ENCODE measurements at regions not wholly inside any gene's neighbourhood (a gene's known extent, or its start where the extent isn't known, plus 50 kb on each side); places are given as distances from the start of the nearest gene placed in this dataset.

DNA sequence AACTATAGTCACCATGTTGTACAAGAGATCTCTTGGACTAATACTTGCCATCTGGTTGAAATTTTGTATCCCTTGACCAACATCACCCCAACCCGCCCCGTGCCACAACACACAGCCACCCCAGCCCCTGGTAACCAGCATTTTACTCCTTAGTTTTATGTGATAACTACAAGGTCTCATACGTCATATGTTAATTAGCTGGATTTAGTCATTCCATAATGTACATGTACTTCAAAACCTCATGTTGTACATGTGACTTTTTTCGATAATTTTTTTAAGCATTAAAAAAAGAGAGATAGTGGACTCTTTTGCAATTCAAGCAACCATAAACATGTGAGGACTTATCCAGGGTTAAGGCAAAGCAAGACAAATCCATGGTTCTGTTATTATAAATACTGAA lies 773.4 kb upstream of the NOVA1 start:
- H3K9me3 ChIP-seq (ENCODE audit: control insufficient read depth in 4 of 4, insufficient read depth in 3 of 4, low read length in 3 of 4): no peaks in the 10 kb centered on the region
- H3K27ac ChIP-seq (ENCODE audit: low read depth in 1 of 2, low read length in 1 of 2): no peak overlapping the region
- no peaks in the 10 kb centered on the region for H3K4me1 ChIP-seq (ENCODE audit: control insufficient read depth in 5 of 5, insufficient read depth in 5 of 5, low read length in 5 of 5)
- H3K9ac ChIP-seq (ENCODE audit: insufficient read depth in 1 of 2, low read length in 2 of 2): no peak overlapping the region
- ATAC-seq (ENCODE audit: insufficient read depth, low FRiP score): no peak
- no peak overlapping the region for H3K4me3 ChIP-seq
- 93 to 94% methylated on average over 4 of the region's 4 CpGs for WGBS, 2 donors
- DNase-seq: no peak
- no peak for TF ChIP-seq CTCF (IDR thresholded peaks at IDR 0.05; ENCODE audit: control extremely low read depth, extremely low read depth)
- no peaks in the 10 kb centered on the region for H3K27me3 ChIP-seq (ENCODE audit: control insufficient read depth in 3 of 3, insufficient read depth in 3 of 3, low read length in 2 of 3)
- no peaks in the 10 kb centered on the region for H3K36me3 ChIP-seq (ENCODE audit: control insufficient read depth in 4 of 4, insufficient read depth in 4 of 4, low read length in 4 of 4)

DNA sequence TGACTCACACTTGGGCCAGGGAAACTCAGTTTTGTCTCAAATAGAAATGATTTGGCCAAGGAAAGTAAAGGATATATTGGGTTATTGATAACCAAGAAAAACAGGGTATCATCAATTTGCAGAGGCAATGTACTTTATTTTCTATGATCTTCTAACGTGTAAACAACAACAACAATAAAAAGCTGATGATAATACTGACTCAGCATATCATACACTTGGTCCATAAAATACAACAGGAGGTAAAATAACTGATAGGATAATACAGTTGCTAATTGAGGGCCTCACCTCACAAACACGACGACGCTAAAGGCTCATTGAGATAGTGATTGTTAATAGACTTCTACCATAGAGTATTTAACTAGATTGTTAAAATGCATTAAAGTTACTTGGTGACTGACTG lies 774.0 kb upstream of the NOVA1 start:
- WGBS, 2 donors: 77 to 81% methylated on average over 4 of the region's 4 CpGs
- TF ChIP-seq CTCF (IDR thresholded peaks at IDR 0.05; ENCODE audit: control extremely low read depth, extremely low read depth): no peak
- no peak overlapping the region for H3K27ac ChIP-seq (ENCODE audit: low read depth in 1 of 2, low read length in 1 of 2)
- no peaks in the 10 kb centered on the region for H3K4me1 ChIP-seq (ENCODE audit: control insufficient read depth in 5 of 5, insufficient read depth in 5 of 5, low read length in 5 of 5)
- no peak overlapping the region for H3K4me3 ChIP-seq
- ATAC-seq (ENCODE audit: insufficient read depth, low FRiP score): no peak
- no peaks in the 10 kb centered on the region for H3K27me3 ChIP-seq (ENCODE audit: control insufficient read depth in 3 of 3, insufficient read depth in 3 of 3, low read length in 2 of 3)
- no peaks in the 10 kb centered on the region for H3K9me3 ChIP-seq (ENCODE audit: control insufficient read depth in 4 of 4, insufficient read depth in 3 of 4, low read length in 3 of 4)
- DNase-seq: no peak
- no peak overlapping the region for H3K9ac ChIP-seq (ENCODE audit: insufficient read depth in 1 of 2, low read length in 2 of 2)
- H3K36me3 ChIP-seq (ENCODE audit: control insufficient read depth in 4 of 4, insufficient read depth in 4 of 4, low read length in 4 of 4): no peaks in the 10 kb centered on the region

DNA sequence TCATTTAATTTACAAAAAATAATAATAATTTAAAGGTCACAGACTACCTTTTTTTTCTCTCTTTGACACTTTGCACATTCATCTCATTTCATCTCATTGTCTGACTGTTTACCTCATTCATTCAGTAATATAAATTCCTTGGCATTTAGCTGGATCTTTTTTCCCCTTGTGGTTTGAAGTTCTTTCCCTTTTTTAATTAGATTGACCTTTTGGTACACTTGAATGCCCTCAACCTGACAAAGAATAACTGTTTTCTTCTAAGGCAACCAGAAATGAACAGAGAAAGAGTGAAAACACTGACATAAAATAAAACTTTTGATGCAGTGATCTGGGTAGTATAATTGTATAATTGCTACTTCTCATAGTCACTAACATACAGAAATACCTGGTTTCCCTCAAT lies 774.9 kb upstream of the NOVA1 start:
- Histone ChIP-seq H3K9ac (ENCODE audit: insufficient read depth in 1 of 2, low read length in 2 of 2) (no peak overlapping the region), H3K27ac (ENCODE audit: low read depth in 1 of 2, low read length in 1 of 2) (no peak overlapping the region), H3K4me1 (ENCODE audit: control insufficient read depth in 5 of 5, insufficient read depth in 5 of 5, low read length in 5 of 5) (no peaks in the 10 kb centered on the region), H3K9me3 (ENCODE audit: control insufficient read depth in 4 of 4, insufficient read depth in 3 of 4, low read length in 3 of 4) (no peaks in the 10 kb centered on the region), H3K27me3 (ENCODE audit: control insufficient read depth in 3 of 3, insufficient read depth in 3 of 3, low read length in 2 of 3) (no peaks in the 10 kb centered on the region), H3K4me3 (no peak overlapping the region), H3K36me3 (ENCODE audit: control insufficient read depth in 4 of 4, insufficient read depth in 4 of 4, low read length in 4 of 4) (no peaks in the 10 kb centered on the region)
- ATAC-seq (ENCODE audit: insufficient read depth, low FRiP score) (no peak), DNase-seq (no peak)
- TF ChIP-seq CTCF (IDR thresholded peaks at IDR 0.05; ENCODE audit: control extremely low read depth, extremely low read depth): no peak

GRCh38 chr14:27384124-27384523 lies 786.3 kb upstream of the NOVA1 start:
- no peak overlapping the region for H3K4me3 ChIP-seq
- no peak overlapping the region for H3K9ac ChIP-seq (ENCODE audit: insufficient read depth in 1 of 2, low read length in 2 of 2)
- 67 to 75% methylated on average over 9 of the region's 9 CpGs for WGBS, 2 donors
- TF ChIP-seq CTCF (IDR thresholded peaks at IDR 0.05; ENCODE audit: control extremely low read depth, extremely low read depth): no peak
- no peaks in the 10 kb centered on the region for H3K4me1 ChIP-seq (ENCODE audit: control insufficient read depth in 5 of 5, insufficient read depth in 5 of 5, low read length in 5 of 5)
- peaks cover 0 to 3% (median 0%) of the 10 kb centered on the region in 4 donors for H3K9me3 ChIP-seq (ENCODE audit: control insufficient read depth in 4 of 4, insufficient read depth in 3 of 4, low read length in 3 of 4)
- no peak for DNase-seq
- H3K27ac ChIP-seq (ENCODE audit: low read depth in 1 of 2, low read length in 1 of 2): no peak overlapping the region
- no peak for ATAC-seq (ENCODE audit: insufficient read depth, low FRiP score)
- no peaks in the 10 kb centered on the region for H3K27me3 ChIP-seq (ENCODE audit: control insufficient read depth in 3 of 3, insufficient read depth in 3 of 3, low read length in 2 of 3)
- no peaks in the 10 kb centered on the region for H3K36me3 ChIP-seq (ENCODE audit: control insufficient read depth in 4 of 4, insufficient read depth in 4 of 4, low read length in 4 of 4)

Data from lung (tissue), 11 donors.